Effector memory CD4-positive, alpha-beta T cell (primary cell): ENCODE measurements at regions not wholly inside any gene's neighbourhood (a gene's known extent, or its start where the extent isn't known, plus 50 kb on each side); places are given as distances from the start of the nearest gene placed in this dataset.
"Not testable (repeated sequence)": the region's sequence is repeated elsewhere in the genome, so short reads cannot be mapped to it uniquely, and the experiment has no call there.

Experiments used
- DNase-seq, 3 donors: peaks; one replicate each; pipeline ENCODE4 v3.0.0-alpha.2; 2020
- H3K27ac ChIP-seq: 2 replicates; pipeline ENCODE4 v1.7.0; 2013; ENCODE audit warnings: mild to moderate bottlenecking, low read length, moderate library complexity; ENCODE audit not compliant: insufficient read depth, poor library complexity, severe bottlenecking
- H3K27me3 ChIP-seq: replicated peaks from 2 replicates; pipeline ENCODE4 v1.7.0; 2013; ENCODE audit warnings: mild to moderate bottlenecking, low read length; ENCODE audit not compliant: insufficient read depth, control insufficient read depth, poor library complexity, severe bottlenecking
- H3K36me3 ChIP-seq: 2 replicates; pipeline ENCODE4 v1.7.0; 2013; ENCODE audit warnings: mild to moderate bottlenecking, low read length, moderate library complexity; ENCODE audit not compliant: control insufficient read depth, insufficient read depth
- H3K4me1 ChIP-seq: 2 replicates; pipeline ENCODE4 v1.7.0; 2013; ENCODE audit warnings: low read length, mild to moderate bottlenecking; ENCODE audit not compliant: control insufficient read depth, insufficient read depth, poor library complexity, severe bottlenecking
- H3K4me3 ChIP-seq: 2 replicates; pipeline ENCODE4 v1.7.0; 2013; ENCODE audit warnings: low read length, low read depth, mild to moderate bottlenecking; ENCODE audit not compliant: insufficient read depth, poor library complexity, severe bottlenecking
- H3K9me3 ChIP-seq: 2 replicates; pipeline ENCODE4 v1.7.0; 2013; ENCODE audit warnings: mild to moderate bottlenecking, low read length, moderate library complexity; ENCODE audit not compliant: control insufficient read depth

- Histone ChIP-seq H3K9me3 (no peaks in the 10 kb centered on the region), H3K27me3 (no peaks in the 10 kb centered on the region), H3K27ac (no peak overlapping the region), H3K4me1 (peaks cover 43% of the 10 kb centered on the region), H3K4me3 (peak overlapping the region; percentile 0), H3K36me3 (no peaks in the 10 kb centered on the region)
- DNase-seq = peak in 2 of 3 donors; percentile 18 to 22
These were observed 123.5 kb downstream of the MAP3K7 start for GRCh38 chr6:90463359-90463758.

GRCh38 chr6:90462102-90462501 lies 124.8 kb downstream of the MAP3K7 start:
- Histone ChIP-seq H3K4me3 (no peak overlapping the region), H3K9me3 (no peaks in the 10 kb centered on the region), H3K27me3 (no peaks in the 10 kb centered on the region), H3K27ac (no peak overlapping the region), H3K36me3 (no peaks in the 10 kb centered on the region), H3K4me1 (peaks cover 44% of the 10 kb centered on the region)
- no peak for DNase-seq

- DNase-seq = no peak
- no peak overlapping the region for H3K27ac ChIP-seq
- H3K4me1 ChIP-seq = peaks cover 40% of the 10 kb centered on the region
- H3K36me3 ChIP-seq = no peaks in the 10 kb centered on the region
- H3K27me3 ChIP-seq = no peaks in the 10 kb centered on the region
- no peaks in the 10 kb centered on the region for H3K9me3 ChIP-seq
- H3K4me3 ChIP-seq = no peak overlapping the region
These were observed 125.5 kb downstream of the MAP3K7 start for GRCh38 chr6:90461383-90461782.

GRCh38 chr6:90460051-90460450 lies 126.8 kb downstream of the MAP3K7 start:
- no peak overlapping the region for H3K27ac ChIP-seq
- H3K36me3 ChIP-seq = no peaks in the 10 kb centered on the region
- peaks cover 38% of the 10 kb centered on the region for H3K4me1 ChIP-seq
- peak in 1 of 3 donors; percentile 6 for DNase-seq
- H3K27me3 ChIP-seq = no peaks in the 10 kb centered on the region
- no peak overlapping the region for H3K4me3 ChIP-seq
- no peaks in the 10 kb centered on the region for H3K9me3 ChIP-seq

- Histone ChIP-seq H3K27me3 (no peaks in the 10 kb centered on the region), H3K4me1 (peaks cover 38% of the 10 kb centered on the region), H3K9me3 (no peaks in the 10 kb centered on the region), H3K36me3 (no peaks in the 10 kb centered on the region), H3K27ac (no peak overlapping the region), H3K4me3 (no peak overlapping the region)
- no peak for DNase-seq
These were observed 127.6 kb downstream of the MAP3K7 start for GRCh38 chr6:90459225-90459758.

GRCh38 chr6:90458353-90459224 lies 128.3 kb downstream of the MAP3K7 start:
- no peaks in the 10 kb centered on the region for H3K36me3 ChIP-seq
- peak overlapping the region; percentile 5 for H3K4me3 ChIP-seq
- peak; percentile 13 to 57 (median 43) for DNase-seq
- peaks cover 31% of the 10 kb centered on the region for H3K4me1 ChIP-seq
- H3K27me3 ChIP-seq = no peaks in the 10 kb centered on the region
- H3K9me3 ChIP-seq = no peaks in the 10 kb centered on the region
- H3K27ac ChIP-seq = peak overlapping the region; percentile 52

- no peaks in the 10 kb centered on the region for H3K9me3 ChIP-seq
- peaks cover 24% of the 10 kb centered on the region for H3K4me1 ChIP-seq
- H3K4me3 ChIP-seq = no peak overlapping the region
- H3K27ac ChIP-seq = no peak overlapping the region
- H3K27me3 ChIP-seq = no peaks in the 10 kb centered on the region
- H3K36me3 ChIP-seq = no peaks in the 10 kb centered on the region
- DNase-seq = no peak
These were observed 129.0 kb downstream of the MAP3K7 start for GRCh38 chr6:90457867-90458259.

GRCh38 chr6:90456997-90457866 lies 129.6 kb downstream of the MAP3K7 start:
- H3K36me3 ChIP-seq, H3K4me3 ChIP-seq, DNase-seq, H3K27me3 ChIP-seq, H3K9me3 ChIP-seq, H3K27ac ChIP-seq: not testable (repeated sequence)
- peaks cover 22% of the 10 kb centered on the region for H3K4me1 ChIP-seq

- DNase-seq = no peak
- Histone ChIP-seq H3K4me1 (peaks cover 22% of the 10 kb centered on the region), H3K9me3 (no peaks in the 10 kb centered on the region), H3K27ac (no peak overlapping the region), H3K27me3 (no peaks in the 10 kb centered on the region), H3K36me3 (no peaks in the 10 kb centered on the region), H3K4me3 (no peak overlapping the region)
These were observed 130.9 kb downstream of the MAP3K7 start for GRCh38 chr6:90456001-90456400.
